ENCODE measurements at regions not wholly inside any gene's neighbourhood (a gene's known extent, or its start where the extent isn't known, plus 50 kb on each side); places are given as distances from the start of the nearest gene placed in this dataset.

DNA sequence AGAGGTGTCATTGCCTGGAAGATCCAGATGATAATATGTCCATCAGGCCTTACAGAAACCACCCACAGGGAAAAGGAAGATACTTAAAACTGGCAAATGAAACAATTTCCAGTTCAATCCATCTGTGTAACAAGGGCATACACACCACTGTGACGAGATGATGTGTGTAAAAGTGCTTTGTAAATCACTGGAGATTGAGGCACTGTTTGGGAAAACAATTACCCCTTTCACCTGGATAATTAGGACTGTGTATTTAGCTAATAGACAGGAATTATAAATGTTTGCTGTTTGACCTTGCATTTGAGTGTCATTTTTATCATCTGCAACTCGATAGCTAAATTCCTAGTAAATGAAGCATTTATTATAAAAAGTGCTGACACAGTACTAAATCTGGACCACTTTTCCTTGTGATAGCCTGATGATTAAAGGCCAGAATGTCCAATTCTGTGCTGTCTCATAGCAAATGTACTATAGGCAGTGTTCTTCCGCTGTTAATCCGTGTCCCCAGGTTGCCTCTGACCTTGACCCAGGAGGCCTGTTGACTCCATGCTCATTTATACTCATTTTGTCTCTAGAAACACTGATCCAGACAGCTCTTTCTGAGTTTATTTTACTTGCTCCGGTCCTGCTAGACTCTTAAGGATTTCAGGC lies 105.8 kb downstream of the LACC1 start:
- DNase-seq: no peak

DNA sequence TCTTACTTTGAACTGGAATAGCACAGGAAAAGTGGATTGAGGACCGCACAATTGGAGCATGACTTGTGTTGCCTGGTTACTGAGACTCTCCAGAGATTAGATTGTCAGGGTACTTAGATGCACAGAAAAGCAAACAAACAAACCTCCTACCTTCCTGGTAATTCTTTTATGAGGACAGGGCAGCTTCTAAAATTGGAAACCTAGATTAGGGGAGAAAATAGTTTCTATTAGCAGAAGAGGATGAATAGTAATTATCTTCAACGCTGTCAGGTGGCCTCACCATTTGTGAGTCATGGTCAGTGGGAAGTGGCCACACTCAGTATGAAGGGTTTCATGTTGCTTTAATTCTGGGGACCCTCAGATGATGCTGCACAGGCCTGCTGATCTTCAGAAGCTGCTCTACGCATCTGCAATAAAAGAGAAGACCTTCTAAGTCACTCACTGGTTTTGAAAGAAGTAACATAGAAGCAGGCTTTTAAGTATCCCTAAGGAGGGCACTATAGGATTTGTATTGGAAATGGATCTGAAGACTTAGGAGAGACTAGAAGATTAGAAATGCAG lies 106.8 kb downstream of the LACC1 start:
- no peak for DNase-seq

DNA sequence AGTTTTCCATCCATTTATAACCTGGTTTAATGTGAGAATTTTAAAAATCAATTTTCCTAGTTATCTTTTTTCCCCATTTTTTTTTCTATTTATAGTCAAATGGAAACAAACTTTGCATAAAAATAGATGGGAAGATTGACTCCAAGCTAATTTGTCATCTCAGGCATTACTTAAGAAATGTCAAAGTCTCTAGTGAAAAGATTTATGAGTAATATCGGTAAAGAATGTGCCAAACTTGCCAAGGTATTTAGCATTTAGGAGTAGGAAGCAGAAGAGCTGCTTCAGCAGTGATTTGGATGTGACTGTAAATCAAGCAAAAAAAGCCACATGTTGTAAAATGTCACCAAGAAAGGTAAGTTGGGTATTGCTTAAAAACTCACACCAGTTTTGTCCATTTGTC lies 108.6 kb downstream of the LACC1 start:
- DNase-seq: peak; percentile 38

DNA sequence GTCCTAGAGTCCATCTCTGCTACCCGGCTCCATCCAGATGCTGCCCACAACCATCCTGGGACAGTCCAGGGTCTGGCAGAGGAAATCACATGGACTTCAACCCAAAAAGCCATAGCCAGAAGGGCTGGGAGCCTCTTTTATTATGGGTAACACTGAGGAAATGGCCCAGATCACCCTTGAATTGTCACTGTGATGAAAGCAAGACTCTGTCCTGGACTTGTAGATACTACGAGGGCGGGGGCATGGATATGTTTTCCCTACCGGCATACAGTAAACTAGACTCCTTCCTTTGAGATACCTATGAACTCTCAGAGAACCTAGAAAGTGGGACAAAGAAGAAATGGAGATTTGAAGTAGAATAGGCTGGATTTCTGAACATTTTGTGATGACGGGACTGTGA lies 110.3 kb downstream of the LACC1 start:
- DNase-seq: no peak

DNA sequence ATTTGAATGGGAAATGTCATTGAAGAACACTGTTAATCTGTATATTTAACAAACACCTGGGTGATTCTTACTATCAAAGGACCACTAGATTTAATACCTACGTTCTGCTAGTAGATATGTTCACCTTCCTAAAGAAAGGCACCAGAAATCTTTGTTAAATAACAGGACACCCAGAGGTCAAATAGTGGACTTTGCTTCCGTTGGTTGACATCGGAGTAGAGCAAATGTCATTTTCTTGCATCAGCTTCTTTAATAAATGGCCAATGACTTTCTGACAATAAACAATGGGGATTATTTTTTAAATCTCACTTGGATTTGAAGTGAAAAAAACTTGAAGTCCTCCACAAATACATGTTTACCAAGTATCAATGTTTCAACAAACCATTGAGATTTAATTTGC lies 111.1 kb downstream of the LACC1 start:
- DNase-seq: no peak

DNA sequence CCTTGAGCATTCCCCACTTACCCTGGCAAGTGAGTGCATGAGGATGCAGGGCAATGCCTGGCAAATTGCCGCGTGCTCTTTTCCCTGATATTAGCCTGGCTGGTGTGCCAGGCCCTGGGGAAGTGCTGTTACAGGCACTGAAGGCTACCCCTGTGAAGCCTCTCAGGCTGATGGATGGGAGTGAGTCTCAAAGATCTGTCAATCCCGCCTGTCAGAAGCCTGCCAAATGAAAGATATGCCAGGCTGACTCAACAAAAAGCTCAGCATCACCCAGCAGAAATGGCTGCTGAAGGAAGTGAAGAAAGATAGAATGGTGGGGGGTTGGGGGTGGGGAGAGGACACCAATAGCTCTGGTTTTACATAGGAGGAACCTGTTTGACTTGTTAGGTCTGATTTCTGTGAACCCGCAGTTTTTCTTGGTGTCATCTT lies 112.1 kb downstream of the LACC1 start:
- no peak for DNase-seq

DNA sequence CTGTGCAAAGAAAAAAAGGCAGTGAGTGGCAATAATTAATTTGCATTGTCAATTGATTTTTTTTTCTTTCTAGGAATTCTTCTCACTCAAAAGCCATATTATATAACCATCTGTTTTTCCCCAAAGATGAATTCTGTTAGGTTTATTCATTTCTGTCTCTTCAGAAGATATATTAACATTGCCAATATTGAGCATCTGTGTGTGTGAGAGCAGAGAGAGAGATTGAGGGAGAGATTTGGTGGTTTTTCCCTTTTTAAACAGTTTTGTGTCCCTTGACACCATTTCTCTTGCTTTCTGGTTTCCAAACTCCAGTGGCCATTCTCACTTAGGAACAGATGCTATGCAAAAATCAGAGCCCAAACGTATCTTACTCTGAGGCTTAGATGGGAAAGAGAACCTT lies 112.5 kb downstream of the LACC1 start:
- DNase-seq: no peak

DNA sequence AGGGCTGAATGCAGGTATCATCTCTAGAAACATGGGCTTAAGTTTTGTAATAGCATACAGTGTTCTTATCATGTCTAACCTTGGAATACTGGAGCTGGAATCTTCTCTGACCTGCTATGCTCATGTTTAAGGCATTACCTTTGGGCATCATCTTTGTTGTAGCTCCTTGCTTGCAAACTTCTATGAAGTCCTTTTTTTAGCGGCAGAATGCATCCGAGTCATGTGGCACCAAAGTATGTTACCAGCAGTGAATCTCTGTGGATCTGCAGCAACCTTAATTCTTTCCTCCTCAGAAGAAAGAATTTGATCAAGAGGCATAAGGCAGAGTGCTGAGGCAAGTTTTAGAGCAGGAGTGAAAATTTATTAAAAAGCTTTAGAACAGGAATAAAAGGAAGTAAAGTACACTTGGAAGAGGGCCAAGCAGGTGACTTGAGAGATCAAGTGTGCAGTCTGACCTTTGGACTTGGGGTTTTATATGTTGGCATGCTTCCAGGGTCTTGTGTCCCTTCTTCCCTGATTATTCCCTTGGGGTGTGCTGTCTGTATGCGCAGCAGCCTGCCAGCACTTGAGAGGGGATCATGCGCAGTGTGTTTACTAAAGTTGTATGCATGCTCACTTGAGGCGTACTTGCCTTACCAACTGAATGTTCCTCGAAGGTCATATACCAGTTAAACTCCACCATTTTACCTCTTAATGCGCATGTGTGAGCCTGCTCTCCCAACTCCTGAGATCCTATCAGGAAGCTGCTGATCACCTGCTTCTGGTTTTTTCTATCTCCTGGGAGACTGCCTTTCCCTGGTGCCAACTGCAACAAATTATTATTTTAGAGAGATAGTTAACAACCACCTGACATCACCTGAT lies 115.5 kb downstream of the LACC1 start:
- DNase-seq: no peak

DNA sequence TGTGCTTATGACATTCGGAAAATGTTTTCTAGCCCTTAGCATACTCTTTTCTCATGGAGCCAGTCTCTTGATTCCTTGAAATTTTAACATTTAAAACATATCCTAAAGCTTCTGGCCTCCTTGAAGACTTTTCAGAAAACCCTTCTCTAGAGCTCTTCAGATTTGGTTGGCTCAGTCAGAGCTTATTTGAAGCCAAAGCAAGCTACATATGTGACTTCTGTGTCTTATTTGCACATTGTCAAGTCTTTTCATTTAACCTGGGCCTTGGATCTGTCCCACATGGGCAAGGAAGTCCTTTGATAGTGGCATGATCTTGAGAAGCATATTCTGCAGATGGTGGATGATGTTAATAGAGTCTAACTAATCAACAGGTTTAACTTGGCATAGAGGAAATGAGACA lies 116.5 kb downstream of the LACC1 start:
- no peak for DNase-seq

DNA sequence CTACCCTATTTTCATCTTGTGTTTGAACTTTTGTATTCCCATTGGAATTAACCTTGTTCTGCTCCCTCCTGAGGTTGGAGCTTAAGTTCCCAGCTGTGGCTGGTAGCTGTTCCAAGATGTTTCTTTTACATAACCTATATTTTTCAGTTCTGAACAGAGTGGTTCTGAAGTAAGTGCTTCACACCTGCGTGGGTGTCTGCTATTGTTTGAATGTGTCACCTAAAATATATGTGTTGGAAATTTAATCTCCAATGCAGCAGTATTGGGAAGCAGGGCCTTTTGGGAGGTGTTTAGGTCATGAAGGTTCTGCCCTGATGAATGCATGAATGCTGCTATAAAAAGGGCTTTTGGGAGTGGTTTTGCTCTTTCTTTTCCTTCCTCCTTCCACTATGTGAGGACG lies 123.8 kb downstream of the LACC1 start:
- no peak for DNase-seq

DNA sequence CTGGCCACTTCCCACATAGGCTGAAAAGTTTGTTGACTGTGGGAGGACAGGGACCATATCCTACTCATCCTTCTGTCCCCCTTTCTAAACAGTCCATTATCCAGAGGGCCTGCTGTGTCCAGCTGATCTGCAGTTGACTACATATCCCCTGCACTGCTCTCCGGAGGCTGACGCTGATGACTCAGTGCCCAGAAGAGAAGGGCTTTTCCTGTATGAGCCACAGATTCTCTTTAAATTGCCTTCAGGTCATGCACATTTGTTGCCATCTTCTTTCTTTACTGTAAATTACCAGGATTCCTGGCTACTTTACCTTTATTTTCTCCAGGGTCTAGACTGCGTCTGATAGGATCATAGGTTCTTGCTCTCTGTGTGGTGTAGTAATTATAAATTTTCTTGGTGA lies 125.2 kb downstream of the LACC1 start:
- DNase-seq: peak; percentile 55

DNA sequence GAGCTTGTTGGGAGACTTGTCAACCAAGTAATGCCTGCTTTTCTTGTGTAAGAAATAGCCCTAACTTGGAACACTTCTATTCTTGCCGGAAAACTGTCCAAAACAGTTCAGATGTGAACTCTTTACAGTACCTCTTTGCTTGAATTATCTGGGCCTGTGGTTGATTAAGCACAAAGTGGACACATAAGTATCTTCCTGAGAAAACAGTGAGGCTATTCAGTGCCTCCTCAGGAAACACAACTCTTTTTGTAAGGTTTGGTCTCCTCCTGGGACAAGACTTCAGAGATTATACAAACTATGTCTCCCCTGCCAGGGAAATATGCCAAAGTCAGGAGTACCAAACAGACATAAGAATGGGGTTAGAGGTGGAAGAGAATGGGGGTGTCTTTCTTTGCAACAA lies 127.7 kb downstream of the LACC1 start:
- no peak for DNase-seq

DNA sequence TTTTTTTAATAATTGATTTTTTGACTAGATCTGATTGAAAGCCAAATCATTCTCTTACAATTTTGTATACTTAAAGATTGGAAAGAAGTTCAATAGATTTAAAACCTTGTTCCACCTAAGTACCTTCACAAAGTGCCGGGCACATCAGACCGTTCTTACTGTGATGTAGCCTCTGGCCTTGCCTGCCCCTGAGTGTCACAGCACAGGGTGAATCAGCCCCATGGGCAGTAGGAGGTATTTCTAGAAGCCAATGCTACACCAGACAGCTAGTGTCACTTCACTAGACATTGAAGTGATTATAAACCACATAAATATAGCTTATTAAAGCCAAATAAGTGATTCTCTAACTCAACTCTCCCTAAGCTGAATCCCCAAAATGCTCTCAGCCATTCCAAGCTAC lies 131.3 kb downstream of the LACC1 start:
- no peak for DNase-seq

DNA sequence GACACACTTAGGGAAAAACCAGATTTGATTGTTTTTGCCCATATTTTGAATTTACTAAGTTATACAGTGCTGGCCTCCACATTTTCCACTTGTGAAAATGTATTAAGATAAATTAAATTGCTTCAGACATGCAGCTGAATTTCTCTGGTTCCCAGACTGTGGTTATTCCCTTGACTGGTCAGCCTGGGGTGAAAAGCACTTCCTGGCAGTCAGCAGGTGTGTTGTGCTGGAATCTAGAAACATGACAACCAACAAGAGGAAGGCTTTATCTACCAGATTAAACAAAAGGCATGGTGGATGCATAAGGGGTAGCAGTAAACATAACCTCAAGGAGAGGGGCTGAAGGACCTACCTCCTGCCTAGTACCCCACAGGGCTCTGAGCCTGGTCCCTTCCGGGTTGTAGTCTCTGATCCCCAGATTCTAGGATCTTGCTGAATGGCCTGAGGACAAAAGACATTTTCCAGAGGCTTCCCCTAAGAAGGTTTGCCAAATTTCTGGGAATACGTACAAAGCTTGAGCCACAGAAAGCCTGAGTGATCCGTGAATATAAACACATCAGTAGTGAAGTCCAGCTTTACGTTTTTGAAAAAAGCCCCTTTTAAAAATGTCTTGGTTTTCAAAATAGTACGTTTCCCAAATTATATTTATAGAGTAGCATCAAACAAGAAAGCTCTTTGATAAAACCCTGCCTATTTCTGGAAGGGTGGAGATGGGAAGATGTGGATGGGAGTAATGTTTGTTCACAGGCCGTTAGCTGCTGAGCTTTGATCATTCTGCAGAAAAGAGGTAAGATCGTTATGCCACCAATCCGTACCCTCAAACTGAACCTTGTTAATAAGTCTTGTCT lies 133.4 kb downstream of the LACC1 start:
- no peak for DNase-seq

DNA sequence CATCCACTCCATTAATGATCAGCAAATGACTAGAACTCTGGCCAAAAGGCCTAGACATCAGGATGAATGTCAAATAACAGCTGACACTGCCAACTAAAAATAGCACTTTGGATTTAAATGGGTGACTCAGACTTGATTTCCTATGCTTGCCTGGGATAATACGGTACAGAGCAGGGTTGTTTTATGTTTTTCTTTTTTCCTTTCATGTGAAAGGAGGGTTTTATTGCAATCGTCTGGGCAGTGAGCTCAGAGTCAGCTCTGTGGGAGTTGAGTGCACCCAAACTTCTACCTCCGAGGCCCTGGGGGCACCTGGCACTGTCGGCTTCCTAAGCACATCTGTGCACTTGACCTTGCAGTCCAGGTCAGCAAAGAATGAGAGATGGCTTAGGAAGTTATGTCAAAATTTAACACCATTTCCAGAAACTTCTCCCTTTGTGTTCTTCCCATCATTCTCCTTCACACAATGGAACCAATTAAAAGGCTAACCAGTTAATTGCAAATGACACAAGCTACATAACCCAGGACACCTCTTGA lies 134.1 kb downstream of the LACC1 start:
- DNase-seq: peak; percentile 64

DNA sequence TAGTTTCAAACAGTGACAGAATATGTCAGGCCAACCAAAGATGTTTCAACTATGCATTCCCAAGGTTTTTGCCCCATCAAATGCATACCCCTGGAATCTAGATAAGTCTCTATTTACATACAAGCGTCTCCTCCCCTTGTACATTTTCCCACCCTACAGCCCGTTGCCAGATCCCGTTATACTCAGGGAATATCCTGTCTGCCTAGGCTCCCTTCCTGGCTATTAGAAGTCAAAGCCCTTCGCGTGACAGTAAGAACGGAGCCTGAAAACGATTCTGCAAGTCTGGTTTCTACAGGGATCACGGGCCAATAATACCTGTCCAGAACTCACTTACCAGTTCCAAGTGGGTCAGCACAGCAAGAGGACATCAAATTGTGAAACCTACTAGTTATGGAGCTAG lies 134.8 kb downstream of the LACC1 start:
- DNase-seq: no peak

DNA sequence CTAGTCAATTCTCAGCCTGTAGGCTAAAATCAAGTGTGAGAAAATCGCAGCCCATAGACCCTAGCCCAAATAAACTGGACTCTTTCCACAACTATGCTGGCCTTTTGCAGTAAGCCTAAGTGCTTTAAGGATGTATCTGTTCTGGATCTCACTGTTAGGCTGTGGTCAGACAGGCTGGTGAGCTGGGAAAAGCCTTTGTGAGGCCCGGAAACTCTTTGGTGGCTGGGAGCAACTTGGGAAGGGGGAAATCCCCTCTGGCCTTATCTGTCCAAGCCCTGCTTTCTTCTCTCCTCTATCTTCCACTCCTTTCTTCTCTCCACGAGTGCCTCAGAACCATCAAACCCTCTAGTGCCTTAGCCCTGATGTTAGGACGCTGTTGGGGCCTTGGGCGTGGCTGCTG lies 135.4 kb downstream of the LACC1 start:
- DNase-seq: no peak

DNA sequence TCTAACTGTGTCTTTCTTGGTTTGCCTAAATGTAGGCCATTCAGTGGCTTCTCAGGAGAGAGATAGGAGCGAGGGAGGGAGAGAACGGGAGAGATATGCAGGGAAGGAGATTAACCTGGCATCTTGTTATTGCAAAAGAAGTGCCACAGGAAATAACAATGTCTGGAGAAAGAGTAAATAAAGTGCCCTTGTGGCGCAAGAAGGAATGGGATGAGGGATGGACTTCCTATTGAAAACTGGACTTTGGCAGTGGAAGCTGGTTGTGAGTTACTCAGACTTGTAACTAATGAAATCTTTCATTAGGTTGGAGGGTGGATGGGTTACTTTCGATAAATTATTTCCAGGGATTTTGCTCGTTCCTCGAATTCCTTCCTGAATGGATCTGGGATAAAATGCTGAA lies 136.1 kb downstream of the LACC1 start:
- DNase-seq: no peak

DNA sequence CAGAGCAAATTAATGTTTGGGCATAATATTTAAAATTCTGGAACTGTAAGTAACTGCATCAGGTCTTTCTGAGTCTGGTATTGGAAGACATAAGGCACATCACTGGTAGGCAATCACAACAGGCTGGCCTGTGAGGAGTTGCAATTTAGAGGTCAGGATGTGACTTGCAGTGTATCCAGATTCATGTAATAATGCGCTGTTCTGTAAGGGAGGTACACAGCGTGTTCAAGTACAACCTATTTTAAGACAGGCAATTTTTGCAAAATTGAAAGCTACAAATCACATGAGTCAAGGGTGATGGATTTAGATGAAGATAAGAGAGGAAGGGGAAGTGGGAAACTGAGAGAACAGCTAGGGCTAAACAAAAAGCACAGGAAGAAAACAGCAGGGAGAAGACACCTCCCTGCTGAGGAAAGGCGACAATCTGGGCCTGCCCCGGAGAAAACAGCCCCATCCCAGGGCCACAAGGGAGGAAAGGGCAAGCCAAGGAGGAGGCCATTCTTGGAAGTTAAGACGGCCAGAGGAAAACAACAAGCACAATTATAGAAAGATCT lies 138.1 kb downstream of the LACC1 start:
- no peak for DNase-seq

DNA sequence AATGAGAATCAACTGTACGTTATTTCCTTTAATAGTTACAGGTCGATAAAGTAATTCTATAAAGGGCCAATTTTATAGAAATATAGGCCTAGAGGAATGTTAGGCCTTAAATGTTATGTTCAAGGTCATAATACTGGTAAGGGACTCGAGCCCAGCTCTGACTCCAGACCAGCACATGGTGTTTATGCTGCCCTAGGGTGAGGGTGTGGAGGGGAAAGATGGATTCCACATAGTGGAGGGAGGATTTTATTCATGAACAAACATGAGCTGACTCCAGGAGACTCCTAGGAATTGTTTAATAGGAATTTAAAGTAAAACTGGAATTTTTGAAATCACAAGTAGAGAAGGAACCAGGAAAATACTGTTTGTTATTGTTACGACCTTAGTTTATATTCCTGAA lies 139.9 kb downstream of the LACC1 start:
- DNase-seq: no peak

DNA sequence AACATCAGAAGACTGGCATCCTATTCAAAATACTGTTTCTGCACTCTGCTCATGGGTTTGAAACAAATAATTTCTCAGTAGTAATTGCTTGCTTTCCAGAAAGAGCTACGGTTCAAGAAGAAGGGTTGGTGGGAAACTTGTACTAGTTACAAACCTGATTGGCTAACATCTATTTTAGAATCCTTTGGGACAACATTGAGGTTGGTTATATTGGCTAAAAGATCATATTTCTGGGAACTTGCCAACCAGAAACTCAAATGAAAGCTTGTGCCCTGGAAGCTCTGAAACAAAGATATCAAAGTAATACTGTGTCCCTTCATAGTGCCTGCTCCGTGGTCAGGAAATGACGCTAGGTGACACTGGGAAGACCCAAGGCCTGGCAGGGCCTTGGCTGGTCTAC lies 141.7 kb downstream of the LACC1 start:
- DNase-seq: no peak

DNA sequence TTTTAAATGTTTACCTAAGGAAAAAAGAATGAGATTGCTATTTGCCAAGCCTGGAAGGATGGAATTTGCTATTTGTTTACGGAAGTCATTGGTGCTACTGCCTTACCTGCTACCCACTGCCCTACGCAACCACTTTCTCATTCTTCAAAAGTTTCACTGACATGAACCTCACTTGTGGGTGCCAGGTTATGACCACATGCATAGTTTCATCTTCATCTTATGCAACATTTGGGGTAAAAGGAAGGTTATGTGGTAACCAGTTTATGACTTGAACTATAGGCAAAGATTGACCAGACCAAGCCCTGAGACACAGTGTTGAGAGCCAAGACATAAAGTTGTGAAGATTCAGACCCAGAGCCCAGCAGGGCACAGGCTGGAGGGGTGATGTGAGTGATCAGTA lies 142.5 kb downstream of the LACC1 start:
- DNase-seq: no peak

Data from fibroblast of skin of abdomen (primary cell).